ENCODE measurements at regions not wholly inside any gene's neighbourhood (a gene's known extent, or its start where the extent isn't known, plus 50 kb on each side); places are given as distances from the start of the nearest gene placed in this dataset.

GRCh38 chr17:74045608-74046280 is 157.7 kb upstream of the RPL38 start:
- ChIA-PET POLR2A (no interaction called here), CTCF (no interaction called here)
- Histone ChIP-seq H3K27me3 (replicated peaks in 1 of 4; ENCODE audit: control extremely low read depth in 1 of 4, control insufficient read depth in 3 of 4, insufficient read depth in 4 of 4, low read length in 3 of 4) (peaks cover 0 to 2% (median 0%) of the 10 kb centered on the region in 4 experiments), H3K4me1 (ENCODE audit: control insufficient read depth in 2 of 2, insufficient read depth in 2 of 2, low read length in 2 of 2) (no peaks in the 10 kb centered on the region), H4K20me1 (ENCODE audit: control insufficient read depth, insufficient read depth, low read length, poor library complexity, severe bottlenecking) (no peaks in the 10 kb centered on the region), H3K36me3 (replicated peaks in 1 of 2; ENCODE audit: control extremely low read depth in 1 of 2, control insufficient read depth in 1 of 2, extremely low read depth in 1 of 2, insufficient read depth in 2 of 2, low read length in 1 of 2) (no peaks in the 10 kb centered on the region), H3K9ac (ENCODE audit: low read length) (no peak overlapping the region), H3K4me2 (replicated peaks; ENCODE audit: low read depth, low read length, poor library complexity, severe bottlenecking) (no peak overlapping the region), H3K9me3 (ENCODE audit: control extremely low read depth in 1 of 3, control insufficient read depth in 2 of 3, insufficient read depth in 1 of 3, low read length in 2 of 3) (no peaks in the 10 kb centered on the region), H3K4me3 (ENCODE audit: control extremely low read depth in 1 of 5, extremely low read depth in 1 of 5, insufficient read depth in 1 of 5, low read depth in 2 of 5, low read length in 4 of 5) (no peak overlapping the region), H3K27ac (ENCODE audit: low read length in 2 of 2) (no peak overlapping the region), H2AFZ (ENCODE audit: insufficient read depth, low read depth, low read length, poor library complexity, severe bottlenecking) (no peak overlapping the region), H3K79me2 (ENCODE audit: control insufficient read depth, insufficient read depth, low read length) (no peaks in the 10 kb centered on the region)
- DNase-seq, result no peak
- Mint-ChIP-seq H3K4me3 (no peak overlapping the region), H3K4me1 (no peaks in the 10 kb centered on the region), H3K27ac (no peak overlapping the region), H3K9me3 (ENCODE audit: insufficient read depth) (no peaks in the 10 kb centered on the region), H3K27me3 (peaks cover 13% of the 10 kb centered on the region)
- ATAC-seq (ENCODE audit: low read depth), result no peak
- intact Hi-C loops (cut with micrococcal nuclease), result no loop called here
- TF ChIP-seq CTCF (IDR thresholded peaks at IDR 0.05), result no peak
- TF ChIP-seq EZH2 (IDR thresholded peaks at IDR 0.05; ENCODE audit: borderline replicate concordance, insufficient read depth, low read depth, low read length, poor library complexity, severe bottlenecking), result no peak
- WGBS (ENCODE audit: insufficient coverage), result 72% methylated on average over 15 of the region's 16 CpGs

- H4K20me1 ChIP-seq (ENCODE audit: control insufficient read depth, insufficient read depth, low read length, poor library complexity, severe bottlenecking), result no peaks in the 10 kb centered on the region
- no peaks in the 10 kb centered on the region for H3K36me3 ChIP-seq (replicated peaks in 1 of 2; ENCODE audit: control extremely low read depth in 1 of 2, control insufficient read depth in 1 of 2, extremely low read depth in 1 of 2, insufficient read depth in 2 of 2, low read length in 1 of 2)
- Mint-ChIP-seq H3K9me3 (ENCODE audit: insufficient read depth) (no peaks in the 10 kb centered on the region), H3K27ac (no peak overlapping the region), H3K27me3 (peaks cover 35% of the 10 kb centered on the region), H3K4me3 (no peak overlapping the region), H3K4me1 (no peaks in the 10 kb centered on the region)
- H3K4me2 ChIP-seq (replicated peaks; ENCODE audit: low read depth, low read length, poor library complexity, severe bottlenecking), result no peak overlapping the region
- H2AFZ ChIP-seq (ENCODE audit: insufficient read depth, low read depth, low read length, poor library complexity, severe bottlenecking), result no peak overlapping the region
- H3K4me3 ChIP-seq (ENCODE audit: control extremely low read depth in 1 of 5, extremely low read depth in 1 of 5, insufficient read depth in 1 of 5, low read depth in 2 of 5, low read length in 4 of 5), result no peak overlapping the region
- no peak for DNase-seq
- peaks cover 0 to 2% (median 0%) of the 10 kb centered on the region in 4 experiments for H3K27me3 ChIP-seq (replicated peaks in 1 of 4; ENCODE audit: control extremely low read depth in 1 of 4, control insufficient read depth in 3 of 4, insufficient read depth in 4 of 4, low read length in 3 of 4)
- WGBS (ENCODE audit: insufficient coverage), result 90% methylated on average over 14 of the region's 15 CpGs
- no peaks in the 10 kb centered on the region for H3K9me3 ChIP-seq (ENCODE audit: control extremely low read depth in 1 of 3, control insufficient read depth in 2 of 3, insufficient read depth in 1 of 3, low read length in 2 of 3)
- H3K9ac ChIP-seq (ENCODE audit: low read length), result no peak overlapping the region
- H3K4me1 ChIP-seq (ENCODE audit: control insufficient read depth in 2 of 2, insufficient read depth in 2 of 2, low read length in 2 of 2), result no peaks in the 10 kb centered on the region
- no peak overlapping the region for H3K27ac ChIP-seq (ENCODE audit: low read length in 2 of 2)
- CTCF ChIA-PET, result no interaction called here
- intact Hi-C loops (cut with micrococcal nuclease), result no loop called here
- POLR2A ChIA-PET, result no interaction called here
- TF ChIP-seq CTCF (IDR thresholded peaks at IDR 0.05), result no peak
- TF ChIP-seq EZH2 (IDR thresholded peaks at IDR 0.05; ENCODE audit: borderline replicate concordance, insufficient read depth, low read depth, low read length, poor library complexity, severe bottlenecking), result no peak
- no peaks in the 10 kb centered on the region for H3K79me2 ChIP-seq (ENCODE audit: control insufficient read depth, insufficient read depth, low read length)
- ATAC-seq (ENCODE audit: low read depth), result no peak
Measured at GRCh38 chr17:74049167-74049966, 154.1 kb upstream of the RPL38 start.

Data from B cell (primary cell).